ENCODE measurements at regions not wholly inside any gene's neighbourhood (a gene's known extent, or its start where the extent isn't known, plus 50 kb on each side); places are given as distances from the start of the nearest gene placed in this dataset.

GRCh38 chr1:101098327-101098726, 72.7 kb upstream of the DPH5 start:
- in situ Hi-C loops (cut with HindIII; ENCODE audit: low sequenced_read_pairs) = loop anchor here (5.0 kb wide), 1 partner anchor 34 kb away; no protein-coding TSS in a partner anchor

- in situ Hi-C loops (cut with HindIII; ENCODE audit: low sequenced_read_pairs) = no loop called here
Observed at GRCh38 chr1:101089613-101090338, 64.2 kb upstream of the DPH5 start.

- in situ Hi-C loops (cut with HindIII; ENCODE audit: low sequenced_read_pairs) = no loop called here
Observed at GRCh38 chr1:101088431-101088830, 62.8 kb upstream of the DPH5 start.

- in situ Hi-C loops (cut with HindIII; ENCODE audit: low sequenced_read_pairs) = no loop called here
Observed at GRCh38 chr1:101086783-101087182, 61.2 kb upstream of the DPH5 start.

GRCh38 chr1:101081496-101082488, 56.2 kb upstream of the DPH5 start:
- in situ Hi-C loops (cut with HindIII; ENCODE audit: low sequenced_read_pairs) = no loop called here

- in situ Hi-C loops (cut with HindIII; ENCODE audit: low sequenced_read_pairs) = no loop called here
Observed at GRCh38 chr1:101080859-101081258, 55.3 kb upstream of the DPH5 start.

GRCh38 chr1:101079341-101079740, 53.8 kb upstream of the DPH5 start:
- in situ Hi-C loops (cut with HindIII; ENCODE audit: low sequenced_read_pairs) = loop anchor here (5.0 kb wide), 1 partner anchor 37 kb away; no protein-coding TSS in a partner anchor

- in situ Hi-C loops (cut with HindIII; ENCODE audit: low sequenced_read_pairs) = loop anchor here (5.0 kb wide), 1 partner anchor 36 kb away; no protein-coding TSS in a partner anchor
Observed at GRCh38 chr1:101077849-101078248, 52.3 kb upstream of the DPH5 start.

- in situ Hi-C loops (cut with HindIII; ENCODE audit: low sequenced_read_pairs) = loop anchor here (5.0 kb wide), 1 partner anchor 34 kb away; no protein-coding TSS in a partner anchor
Observed at GRCh38 chr1:101075926-101076325, 50.3 kb upstream of the DPH5 start.

Measured in endothelial cell of hepatic sinusoid (primary cell).